ENCODE measurements at regions not wholly inside any gene's neighbourhood (a gene's known extent, or its start where the extent isn't known, plus 50 kb on each side); places are given as distances from the start of the nearest gene placed in this dataset.

GRCh38 chr5:57779383-57780223 lies 297.0 kb upstream of the ACTBL2 start:
- no peak for DNase-seq (ENCODE audit: low read depth in 1 of 2, low spot score in 1 of 2)
- H3K4me3 ChIP-seq (replicated peaks; ENCODE audit: insufficient read depth, low read length), result no peak overlapping the region
- H3K27ac ChIP-seq (replicated peaks), result no peak overlapping the region
- TF ChIP-seq POLR2AphosphoS5 (IDR thresholded peaks at IDR 0.05; ENCODE audit: low read depth) (no peak), SPI1 (IDR thresholded peaks at IDR 0.05; ENCODE audit: borderline replicate concordance, low read depth) (no peak), GABPA (IDR thresholded peaks at IDR 0.05; ENCODE audit: low read depth) (no peak), CTCF (IDR thresholded peaks at IDR 0.05; ENCODE audit: insufficient read depth, low read length) (no peak)
- TF ChIP-seq, protein P1, sequence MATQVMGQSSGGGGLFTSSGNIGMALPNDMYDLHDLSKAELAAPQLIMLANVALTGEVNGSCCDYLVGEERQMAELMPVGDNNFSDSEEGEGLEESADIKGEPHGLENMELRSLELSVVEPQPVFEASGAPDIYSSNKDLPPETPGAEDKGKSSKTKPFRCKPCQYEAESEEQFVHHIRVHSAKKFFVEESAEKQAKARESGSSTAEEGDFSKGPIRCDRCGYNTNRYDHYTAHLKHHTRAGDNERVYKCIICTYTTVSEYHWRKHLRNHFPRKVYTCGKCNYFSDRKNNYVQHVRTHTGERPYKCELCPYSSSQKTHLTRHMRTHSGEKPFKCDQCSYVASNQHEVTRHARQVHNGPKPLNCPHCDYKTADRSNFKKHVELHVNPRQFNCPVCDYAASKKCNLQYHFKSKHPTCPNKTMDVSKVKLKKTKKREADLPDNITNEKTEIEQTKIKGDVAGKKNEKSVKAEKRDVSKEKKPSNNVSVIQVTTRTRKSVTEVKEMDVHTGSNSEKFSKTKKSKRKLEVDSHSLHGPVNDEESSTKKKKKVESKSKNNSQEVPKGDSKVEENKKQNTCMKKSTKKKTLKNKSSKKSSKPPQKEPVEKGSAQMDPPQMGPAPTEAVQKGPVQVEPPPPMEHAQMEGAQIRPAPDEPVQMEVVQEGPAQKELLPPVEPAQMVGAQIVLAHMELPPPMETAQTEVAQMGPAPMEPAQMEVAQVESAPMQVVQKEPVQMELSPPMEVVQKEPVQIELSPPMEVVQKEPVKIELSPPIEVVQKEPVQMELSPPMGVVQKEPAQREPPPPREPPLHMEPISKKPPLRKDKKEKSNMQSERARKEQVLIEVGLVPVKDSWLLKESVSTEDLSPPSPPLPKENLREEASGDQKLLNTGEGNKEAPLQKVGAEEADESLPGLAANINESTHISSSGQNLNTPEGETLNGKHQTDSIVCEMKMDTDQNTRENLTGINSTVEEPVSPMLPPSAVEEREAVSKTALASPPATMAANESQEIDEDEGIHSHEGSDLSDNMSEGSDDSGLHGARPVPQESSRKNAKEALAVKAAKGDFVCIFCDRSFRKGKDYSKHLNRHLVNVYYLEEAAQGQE (IDR thresholded peaks at IDR 0.05; ENCODE audit: insufficient replicate concordance, low read depth), result no peak
- H3K27me3 ChIP-seq (ENCODE audit: insufficient read depth, poor library complexity, severe bottlenecking), result no peaks in the 10 kb centered on the region

- no peak for DNase-seq (ENCODE audit: low read depth in 1 of 2, low spot score in 1 of 2)
- Histone ChIP-seq H3K27ac (replicated peaks) (no peak overlapping the region), H3K4me3 (replicated peaks; ENCODE audit: insufficient read depth, low read length) (no peak overlapping the region), H3K27me3 (ENCODE audit: insufficient read depth, poor library complexity, severe bottlenecking) (no peaks in the 10 kb centered on the region)
- TF ChIP-seq GABPA (IDR thresholded peaks at IDR 0.05; ENCODE audit: low read depth) (no peak), CTCF (IDR thresholded peaks at IDR 0.05; ENCODE audit: insufficient read depth, low read length) (no peak)
- TF ChIP-seq, protein P1 (IDR thresholded peaks at IDR 0.05; ENCODE audit: insufficient replicate concordance, low read depth), result no peak
Observed at GRCh38 chr5:57778501-57779091, 296.0 kb upstream of the ACTBL2 start.

DNA sequence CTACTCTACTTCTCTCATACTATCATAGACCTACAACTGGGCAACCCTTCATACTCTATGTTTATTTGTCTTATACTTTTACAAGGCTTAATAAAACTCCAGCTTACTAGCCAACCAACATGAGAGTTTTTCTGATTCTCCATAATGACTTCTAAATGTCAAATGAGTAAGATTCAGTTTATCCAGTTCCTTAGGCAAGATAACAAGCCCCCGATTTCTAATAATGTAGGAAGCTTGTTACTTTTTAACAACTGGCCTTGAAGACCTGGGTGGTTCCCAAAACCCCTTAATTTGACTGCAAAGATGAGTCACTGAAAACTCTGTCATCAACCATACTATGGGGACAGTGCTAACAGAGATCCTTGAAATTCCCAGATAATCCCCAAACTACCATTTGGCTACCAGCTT lies 294.6 kb upstream of the ACTBL2 start:
- Histone ChIP-seq H3K4me3 (replicated peaks; ENCODE audit: insufficient read depth, low read length) (no peak overlapping the region), H3K27ac (replicated peaks) (no peak overlapping the region), H3K27me3 (ENCODE audit: insufficient read depth, poor library complexity, severe bottlenecking) (no peaks in the 10 kb centered on the region)
- no peak for DNase-seq (ENCODE audit: low read depth in 1 of 2, low spot score in 1 of 2)
- TF ChIP-seq, protein P1 (IDR thresholded peaks at IDR 0.05; ENCODE audit: insufficient replicate concordance, low read depth), result no peak
- TF ChIP-seq CTCF (IDR thresholded peaks at IDR 0.05; ENCODE audit: insufficient read depth, low read length) (no peak), GABPA (IDR thresholded peaks at IDR 0.05; ENCODE audit: low read depth) (no peak), SPI1 (IDR thresholded peaks at IDR 0.05; ENCODE audit: borderline replicate concordance, low read depth) (no peak), POLR2AphosphoS5 (IDR thresholded peaks at IDR 0.05; ENCODE audit: low read depth) (no peak)
